Neural progenitor cell (in vitro differentiated cells): ENCODE measurements at regions not wholly inside any gene's neighbourhood (a gene's known extent, or its start where the extent isn't known, plus 50 kb on each side); places are given as distances from the start of the nearest gene placed in this dataset.

ENCODE experiments used
- DNase-seq: peaks from one replicate; pipeline ENCODE4 v3.0.0-alpha.2; 2016; ENCODE audit warnings: low spot score
- H2AFZ ChIP-seq: fragments of 200-600 bp; sonication (generic); replicated peaks from 2 replicates; pipeline ENCODE4 v1.6.1; 2016; ENCODE audit warnings: antibody characterized with exemption
- H3F3A ChIP-seq: fragments of 200-600 bp; sonication (generic); 2 replicates; pipeline ENCODE4 v1.6.1; 2016; ENCODE audit warnings: antibody characterized with exemption, low read depth
- H3K27ac ChIP-seq: fragments of 200-600 bp; sonication (generic); 2 replicates; pipeline ENCODE4 v1.5.1; 2016; ENCODE audit warnings: mild to moderate bottlenecking
- H3K27me3 ChIP-seq: fragments of 200-600 bp; sonication (generic); 2 replicates; pipeline ENCODE4 v1.6.1; 2016; ENCODE audit warnings: mild to moderate bottlenecking, moderate library complexity
- H3K36me3 ChIP-seq: fragments of 200-600 bp; sonication (generic); 2 replicates; pipeline ENCODE4 v1.5.1; 2016
- H3K4me1 ChIP-seq: fragments of 200-600 bp; sonication (generic); 2 replicates; pipeline ENCODE4 v1.6.1; 2016; ENCODE audit warnings: mixed run types
- H3K4me2 ChIP-seq: fragments of 200-600 bp; sonication (generic); 2 replicates; pipeline ENCODE4 v1.6.1; 2016
- H3K4me3 ChIP-seq: fragments of 200-600 bp; sonication (generic); 2 replicates; pipeline ENCODE4 v1.5.1; 2016
- H3K79me2 ChIP-seq: fragments of 200-600 bp; sonication (generic); 2 replicates; pipeline ENCODE4 v1.6.1; 2016; ENCODE audit warnings: low read depth
- H3K9ac ChIP-seq: fragments of 200-600 bp; sonication (generic); 2 replicates; pipeline ENCODE4 v1.6.1; 2016
- H3K9me3 ChIP-seq: fragments of 200-600 bp; sonication (generic); 2 replicates; pipeline ENCODE4 v1.5.1; 2016; ENCODE audit warnings: low read depth
- H4K20me1 ChIP-seq: fragments of 200-600 bp; sonication (generic); 2 replicates; pipeline ENCODE4 v1.6.1; 2016; ENCODE audit warnings: low read depth
- H3K27ac Mint-ChIP-seq: 3 replicates; pipeline ENCODE4 v1.8.0; 2021; ENCODE audit warnings: mixed read lengths
- H3K27me3 Mint-ChIP-seq: 2 replicates; pipeline ENCODE4 v1.8.0; 2022; ENCODE audit warnings: low read depth, mild to moderate bottlenecking, inconsistent platforms, moderate library complexity, mixed read lengths; ENCODE audit not compliant: insufficient read depth
- H3K36me3 Mint-ChIP-seq: 3 replicates; pipeline ENCODE4 v1.8.0; 2021; ENCODE audit warnings: mixed read lengths
- H3K4me1 Mint-ChIP-seq: 3 replicates; pipeline ENCODE4 v1.8.0; 2021; ENCODE audit warnings: mixed read lengths
- H3K4me3 Mint-ChIP-seq: 3 replicates; pipeline ENCODE4 v1.8.0; 2021; ENCODE audit warnings: mild to moderate bottlenecking, moderate library complexity, mixed read lengths
- H3K9me3 Mint-ChIP-seq: 3 replicates; pipeline ENCODE4 v1.8.0; 2020; ENCODE audit warnings: mixed read lengths
- EZH2 ChIP-seq: fragments of 200-600 bp; sonication (generic); IDR thresholded peaks from 2 replicates; pipeline ENCODE4 v1.6.1; 2017; ENCODE audit warnings: antibody characterized with exemption, mild to moderate bottlenecking, moderate library complexity
- EZH2phosphoT487 ChIP-seq: fragments of 200-600 bp; sonication (generic); IDR thresholded peaks from 2 replicates; pipeline ENCODE4 v1.6.1; 2017; ENCODE audit warnings: antibody characterized with exemption
- TF ChIP-seq, protein P1 (sequence below): fragments of 200-600 bp; sonication (generic); IDR thresholded peaks from 2 replicates; pipeline ENCODE4 v1.5.1; 2017; ENCODE audit warnings: antibody characterized with exemption, mild to moderate bottlenecking

DNA sequence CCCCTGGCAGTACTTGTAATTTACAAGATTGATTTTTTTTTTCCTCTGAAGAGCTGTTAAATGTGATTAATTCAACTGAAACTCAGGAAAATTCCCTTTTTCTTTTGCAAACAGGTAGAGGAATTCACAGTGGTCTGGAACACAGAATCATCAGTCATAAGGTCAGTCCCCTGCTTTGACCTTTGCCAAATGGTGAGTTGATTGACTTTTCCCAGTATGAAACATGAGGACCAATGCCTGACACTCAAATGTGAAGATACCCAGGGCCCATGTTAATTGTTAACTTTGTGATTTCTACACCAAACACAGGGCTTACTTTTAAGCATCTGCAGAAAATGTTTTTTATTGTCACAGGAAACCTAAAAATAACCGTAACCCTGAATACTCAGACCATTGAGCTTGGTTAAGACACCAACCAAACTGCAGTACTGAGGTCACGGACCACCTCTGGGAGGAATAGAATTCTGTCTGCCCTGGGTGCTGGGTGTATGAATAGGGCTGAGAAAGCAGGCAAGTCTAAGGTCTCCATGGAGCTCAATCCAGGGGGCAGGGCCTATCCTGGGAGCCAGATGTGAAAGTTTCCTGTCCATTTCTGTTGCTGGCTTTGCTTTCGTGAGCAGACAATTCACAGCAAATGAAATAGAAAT, 192.4 kb downstream of the TMX1 start:
- Histone ChIP-seq H2AFZ (no peak overlapping the region), H3K36me3 (no peaks in the 10 kb centered on the region), H3K79me2 (no peaks in the 10 kb centered on the region), H3K4me3 (no peak overlapping the region), H4K20me1 (no peaks in the 10 kb centered on the region), H3K27me3 (no peaks in the 10 kb centered on the region), H3F3A (no peaks in the 10 kb centered on the region), H3K4me1 (no peaks in the 10 kb centered on the region), H3K9me3 (no peaks in the 10 kb centered on the region), H3K9ac (no peak overlapping the region), H3K27ac (no peak overlapping the region), H3K4me2 (no peak overlapping the region)
- Mint-ChIP-seq H3K9me3 (no peaks in the 10 kb centered on the region), H3K4me3 (no peak overlapping the region), H3K27ac (no peak overlapping the region), H3K36me3 (no peaks in the 10 kb centered on the region), H3K4me1 (peaks cover 43% of the 10 kb centered on the region), H3K27me3 (peaks cover 4% of the 10 kb centered on the region)
- no peak for TF ChIP-seq EZH2phosphoT487
- TF ChIP-seq, protein P1, sequence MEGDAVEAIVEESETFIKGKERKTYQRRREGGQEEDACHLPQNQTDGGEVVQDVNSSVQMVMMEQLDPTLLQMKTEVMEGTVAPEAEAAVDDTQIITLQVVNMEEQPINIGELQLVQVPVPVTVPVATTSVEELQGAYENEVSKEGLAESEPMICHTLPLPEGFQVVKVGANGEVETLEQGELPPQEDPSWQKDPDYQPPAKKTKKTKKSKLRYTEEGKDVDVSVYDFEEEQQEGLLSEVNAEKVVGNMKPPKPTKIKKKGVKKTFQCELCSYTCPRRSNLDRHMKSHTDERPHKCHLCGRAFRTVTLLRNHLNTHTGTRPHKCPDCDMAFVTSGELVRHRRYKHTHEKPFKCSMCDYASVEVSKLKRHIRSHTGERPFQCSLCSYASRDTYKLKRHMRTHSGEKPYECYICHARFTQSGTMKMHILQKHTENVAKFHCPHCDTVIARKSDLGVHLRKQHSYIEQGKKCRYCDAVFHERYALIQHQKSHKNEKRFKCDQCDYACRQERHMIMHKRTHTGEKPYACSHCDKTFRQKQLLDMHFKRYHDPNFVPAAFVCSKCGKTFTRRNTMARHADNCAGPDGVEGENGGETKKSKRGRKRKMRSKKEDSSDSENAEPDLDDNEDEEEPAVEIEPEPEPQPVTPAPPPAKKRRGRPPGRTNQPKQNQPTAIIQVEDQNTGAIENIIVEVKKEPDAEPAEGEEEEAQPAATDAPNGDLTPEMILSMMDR: no peak
- TF ChIP-seq EZH2: no peak
- DNase-seq: no peak

GRCh38 chr14:51436630-51437029, 196.6 kb downstream of the TMX1 start:
- no peak overlapping the region for H2AFZ ChIP-seq
- H3K27me3 Mint-ChIP-seq: peaks cover 3% of the 10 kb centered on the region
- H3K36me3 ChIP-seq: no peaks in the 10 kb centered on the region
- H3K79me2 ChIP-seq: no peaks in the 10 kb centered on the region
- no peak overlapping the region for H3K4me3 ChIP-seq
- H3K9me3 Mint-ChIP-seq: no peaks in the 10 kb centered on the region
- no peaks in the 10 kb centered on the region for H3K9me3 ChIP-seq
- H3K27ac Mint-ChIP-seq: no peak overlapping the region
- DNase-seq: no peak
- no peaks in the 10 kb centered on the region for H3F3A ChIP-seq
- no peak overlapping the region for H3K4me3 Mint-ChIP-seq
- no peak overlapping the region for H3K4me2 ChIP-seq
- peaks cover 14% of the 10 kb centered on the region for H3K4me1 Mint-ChIP-seq
- H3K27me3 ChIP-seq: no peaks in the 10 kb centered on the region
- H3K9ac ChIP-seq: no peak overlapping the region
- no peak overlapping the region for H3K27ac ChIP-seq
- no peaks in the 10 kb centered on the region for H3K4me1 ChIP-seq
- no peaks in the 10 kb centered on the region for H3K36me3 Mint-ChIP-seq
- TF ChIP-seq EZH2 (no peak), EZH2phosphoT487 (no peak)
- TF ChIP-seq, protein P1: no peak
- no peaks in the 10 kb centered on the region for H4K20me1 ChIP-seq

DNA sequence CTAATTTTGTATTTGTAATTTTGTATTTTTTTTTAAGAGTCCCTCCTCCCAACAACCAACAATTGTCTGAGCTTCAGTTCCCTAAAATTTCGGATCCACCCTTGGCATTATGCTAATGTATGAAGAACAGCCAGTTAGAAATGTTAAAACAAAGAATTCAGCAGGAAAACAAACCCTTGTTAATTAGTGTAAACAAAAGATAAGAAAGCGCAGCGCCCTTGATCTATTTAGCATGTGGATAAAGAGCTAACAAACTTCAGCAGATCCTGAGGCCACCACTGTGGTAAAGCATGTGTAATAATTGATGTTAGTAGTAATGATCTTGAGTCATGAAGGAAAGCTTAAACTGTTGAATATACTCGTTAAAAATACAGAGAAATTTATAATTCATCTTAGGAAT, 199.8 kb downstream of the TMX1 start:
- Histone ChIP-seq H3K4me1 (no peaks in the 10 kb centered on the region), H3K4me2 (no peak overlapping the region), H3K79me2 (no peaks in the 10 kb centered on the region), H3K9me3 (no peaks in the 10 kb centered on the region), H3K27me3 (no peaks in the 10 kb centered on the region), H3K36me3 (no peaks in the 10 kb centered on the region), H3K27ac (no peak overlapping the region), H4K20me1 (no peaks in the 10 kb centered on the region), H3F3A (no peaks in the 10 kb centered on the region), H3K4me3 (no peak overlapping the region), H2AFZ (no peak overlapping the region), H3K9ac (no peak overlapping the region)
- no peak for TF ChIP-seq EZH2phosphoT487
- no peak for TF ChIP-seq EZH2
- TF ChIP-seq, protein P1: no peak
- Mint-ChIP-seq H3K36me3 (no peaks in the 10 kb centered on the region), H3K27ac (no peak overlapping the region), H3K9me3 (no peaks in the 10 kb centered on the region), H3K4me1 (no peaks in the 10 kb centered on the region), H3K4me3 (no peak overlapping the region), H3K27me3 (peaks cover 3% of the 10 kb centered on the region)
- no peak for DNase-seq
